DMS153 (cell line): ENCODE measurements at regions not wholly inside any gene's neighbourhood (a gene's known extent, or its start where the extent isn't known, plus 50 kb on each side); places are given as distances from the start of the nearest gene placed in this dataset.
"Not testable (repeated sequence)": the region's sequence is repeated elsewhere in the genome, so short reads cannot be mapped to it uniquely, and the experiment has no call there.

Experiments used
- DNase-seq: peaks from one replicate; lab custom pipeline; 2025; lab: John Stamatoyannopoulos, UW

- no peak for DNase-seq
Measured at GRCh38 chr10:30197186-30197585, 137.8 kb upstream of the JCAD start.

- DNase-seq, result not testable (repeated sequence)
Measured at GRCh38 chr10:30196559-30196958, 137.2 kb upstream of the JCAD start.

- no peak for DNase-seq
Measured at GRCh38 chr10:30192846-30193608, 133.6 kb upstream of the JCAD start.

GRCh38 chr10:30190577-30191552 lies 131.5 kb upstream of the JCAD start:
- DNase-seq, result no peak

- DNase-seq, result no peak
Measured at GRCh38 chr10:30189238-30189580, 129.8 kb upstream of the JCAD start.

GRCh38 chr10:30188556-30189237 lies 129.3 kb upstream of the JCAD start:
- no peak for DNase-seq

GRCh38 chr10:30188101-30188500 lies 128.7 kb upstream of the JCAD start:
- no peak for DNase-seq

GRCh38 chr10:30187010-30187409 lies 127.6 kb upstream of the JCAD start:
- no peak for DNase-seq

GRCh38 chr10:30186371-30186875 lies 127.0 kb upstream of the JCAD start:
- peak; percentile 8 for DNase-seq

- no peak for DNase-seq
Measured at GRCh38 chr10:30185916-30186315, 126.5 kb upstream of the JCAD start.

GRCh38 chr10:30185341-30185740 lies 126.0 kb upstream of the JCAD start:
- DNase-seq, result no peak

- no peak for DNase-seq
Measured at GRCh38 chr10:30184397-30185033, 125.1 kb upstream of the JCAD start.

GRCh38 chr10:30183055-30183402 lies 123.6 kb upstream of the JCAD start:
- no peak for DNase-seq

- peak; percentile 3 for DNase-seq
Measured at GRCh38 chr10:30182191-30183054, 123.0 kb upstream of the JCAD start.

- DNase-seq, result no peak
Measured at GRCh38 chr10:30178356-30178964, 119.1 kb upstream of the JCAD start.

GRCh38 chr10:30176776-30177533 lies 117.6 kb upstream of the JCAD start:
- no peak for DNase-seq

- DNase-seq, result no peak
Measured at GRCh38 chr10:30176182-30176581, 116.8 kb upstream of the JCAD start.

- DNase-seq, result no peak
Measured at GRCh38 chr10:30172673-30173072, 113.3 kb upstream of the JCAD start.

- no peak for DNase-seq
Measured at GRCh38 chr10:30172091-30172490, 112.7 kb upstream of the JCAD start.

GRCh38 chr10:30171601-30172000 lies 112.2 kb upstream of the JCAD start:
- no peak for DNase-seq
